GM13976 (cell line): ENCODE measurements at regions not wholly inside any gene's neighbourhood (a gene's known extent, or its start where the extent isn't known, plus 50 kb on each side); places are given as distances from the start of the nearest gene placed in this dataset.

Experiments used
- DNase-seq: peaks from one replicate; pipeline ENCODE4 v3.0.0; 2012; ENCODE audit warnings: low spot score
- in situ Hi-C: fragments of 300-500 bp; cut with MboI; formaldehyde crosslinking; loops from one replicate; pipeline ENCODE4 v1.12.0; 2022; ENCODE audit warnings: low sequenced_read_pairs, mixed read lengths, inconsistent platforms; ENCODE audit not compliant: unreplicated experiment
- TF ChIP-seq, protein P1 (sequence below): IDR thresholded peaks from 2 replicates; pipeline ENCODE4 v1.5.1; 2012; ENCODE audit warnings: borderline replicate concordance, mild to moderate bottlenecking; ENCODE audit not compliant: insufficient read depth; ENCODE audit errors: extremely low read depth, missing control alignments, control extremely low read depth

- TF ChIP-seq, protein P1, sequence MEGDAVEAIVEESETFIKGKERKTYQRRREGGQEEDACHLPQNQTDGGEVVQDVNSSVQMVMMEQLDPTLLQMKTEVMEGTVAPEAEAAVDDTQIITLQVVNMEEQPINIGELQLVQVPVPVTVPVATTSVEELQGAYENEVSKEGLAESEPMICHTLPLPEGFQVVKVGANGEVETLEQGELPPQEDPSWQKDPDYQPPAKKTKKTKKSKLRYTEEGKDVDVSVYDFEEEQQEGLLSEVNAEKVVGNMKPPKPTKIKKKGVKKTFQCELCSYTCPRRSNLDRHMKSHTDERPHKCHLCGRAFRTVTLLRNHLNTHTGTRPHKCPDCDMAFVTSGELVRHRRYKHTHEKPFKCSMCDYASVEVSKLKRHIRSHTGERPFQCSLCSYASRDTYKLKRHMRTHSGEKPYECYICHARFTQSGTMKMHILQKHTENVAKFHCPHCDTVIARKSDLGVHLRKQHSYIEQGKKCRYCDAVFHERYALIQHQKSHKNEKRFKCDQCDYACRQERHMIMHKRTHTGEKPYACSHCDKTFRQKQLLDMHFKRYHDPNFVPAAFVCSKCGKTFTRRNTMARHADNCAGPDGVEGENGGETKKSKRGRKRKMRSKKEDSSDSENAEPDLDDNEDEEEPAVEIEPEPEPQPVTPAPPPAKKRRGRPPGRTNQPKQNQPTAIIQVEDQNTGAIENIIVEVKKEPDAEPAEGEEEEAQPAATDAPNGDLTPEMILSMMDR: no peak
- DNase-seq: no peak
- in situ Hi-C loops: no loop called here
Observed at GRCh38 chr2:16075045-16076012, 135.0 kb downstream of the MYCN start.

DNA sequence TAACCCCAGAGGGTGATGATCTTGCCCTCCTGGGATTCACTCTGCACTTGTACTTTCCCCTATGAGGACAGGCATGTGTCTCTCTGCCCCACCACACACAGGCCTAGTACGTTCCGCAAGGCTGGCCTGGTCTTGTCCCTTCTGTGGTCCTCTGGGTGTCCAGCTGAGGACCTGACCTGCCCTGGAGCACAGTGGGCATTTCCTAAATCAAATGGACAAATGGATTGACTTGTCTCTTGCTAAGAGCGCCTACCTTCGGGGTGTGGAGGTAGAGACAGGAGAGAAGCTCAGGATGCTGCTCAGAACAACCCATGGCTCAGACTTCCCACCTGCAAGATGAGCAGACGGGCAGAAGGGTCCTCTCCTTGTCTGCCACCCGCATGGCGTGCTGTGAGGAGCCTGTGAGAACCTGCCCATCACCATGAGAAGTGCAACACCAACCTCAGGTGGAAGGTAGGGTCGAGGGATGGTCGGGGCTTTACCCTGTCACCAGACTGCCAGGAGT, 133.6 kb downstream of the MYCN start:
- TF ChIP-seq, protein P1: no peak
- no peak for DNase-seq
- in situ Hi-C loops: no loop called here

GRCh38 chr2:16073471-16073870, 133.1 kb downstream of the MYCN start:
- in situ Hi-C loops: no loop called here

DNA sequence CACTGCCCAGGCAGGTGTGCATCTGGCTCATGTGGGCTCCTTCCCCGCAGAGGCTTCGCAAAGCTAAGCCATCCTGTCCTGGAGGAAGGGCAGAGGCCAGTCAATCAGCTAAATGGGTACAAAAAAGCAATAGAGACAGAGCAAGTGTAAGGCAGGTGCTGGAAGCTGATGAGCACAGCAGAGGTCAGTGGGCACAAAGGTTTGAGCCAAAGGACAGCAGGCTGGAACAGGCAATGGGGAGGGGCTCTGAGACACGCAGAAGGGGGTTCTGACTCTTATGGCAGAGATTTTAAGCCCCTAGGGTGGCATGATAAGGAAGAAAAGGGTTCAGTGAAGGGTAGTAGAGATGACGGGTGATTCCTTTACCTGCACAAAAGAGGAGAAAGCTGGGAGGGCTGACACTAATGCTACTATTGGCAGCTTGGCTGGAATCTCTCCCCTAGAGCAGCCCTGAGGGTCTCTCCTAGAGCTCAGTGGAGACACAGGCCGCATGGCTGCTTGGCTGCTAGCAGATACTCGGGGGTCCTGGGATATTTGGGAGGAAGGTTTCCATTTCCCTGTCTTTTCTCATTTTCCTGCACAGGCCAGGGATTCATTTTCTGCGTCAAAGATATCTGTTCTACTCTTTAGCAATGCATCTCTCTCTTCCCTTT, 132.4 kb downstream of the MYCN start:
- in situ Hi-C loops: no loop called here
- no peak for DNase-seq
- TF ChIP-seq, protein P1: no peak

More at GRCh38 chr2:16073471-16073870, 133.1 kb downstream of the MYCN start:
- DNase-seq: no peak
- TF ChIP-seq, protein P1: no peak

GRCh38 chr2:16071865-16072637, 131.7 kb downstream of the MYCN start:
- TF ChIP-seq, protein P1: no peak
- no peak for DNase-seq
- in situ Hi-C loops: no loop called here
